ENCODE measurements at regions not wholly inside any gene's neighbourhood (a gene's known extent, or its start where the extent isn't known, plus 50 kb on each side); places are given as distances from the start of the nearest gene placed in this dataset.

DNA sequence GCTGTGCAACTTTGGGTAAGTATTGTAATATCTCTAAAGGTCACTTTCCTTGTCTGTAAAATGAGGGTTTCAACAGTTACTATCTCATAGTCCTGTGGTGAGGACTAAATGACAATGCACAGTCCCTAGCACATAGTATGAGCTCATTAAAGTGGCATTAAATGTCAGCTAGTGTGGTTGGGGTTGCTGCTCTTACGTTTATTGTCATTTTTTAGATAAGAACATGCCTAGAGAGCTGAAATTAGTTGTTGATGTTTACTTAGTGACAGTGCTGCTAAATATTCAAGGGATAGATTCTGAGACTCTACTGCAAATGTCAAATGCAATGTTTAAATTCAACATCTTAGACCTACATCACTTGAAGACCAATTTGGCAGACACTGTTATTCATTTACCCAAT, 356.1 kb upstream of the ETAA1 start:
- Mint-ChIP-seq H3K36me3 (no peaks in the 10 kb centered on the region), H3K4me3 (no peak overlapping the region), H3K27ac (no peak overlapping the region), H3K9me3 (no peaks in the 10 kb centered on the region), H3K27me3 (no peaks in the 10 kb centered on the region), H3K4me1 (ENCODE audit: low read depth) (no peaks in the 10 kb centered on the region)
- ChIA-PET CTCF (no interaction called here), POLR2A (no interaction called here)
- intact Hi-C loops (cut with micrococcal nuclease) = no loop called here
- no peak for DNase-seq

DNA sequence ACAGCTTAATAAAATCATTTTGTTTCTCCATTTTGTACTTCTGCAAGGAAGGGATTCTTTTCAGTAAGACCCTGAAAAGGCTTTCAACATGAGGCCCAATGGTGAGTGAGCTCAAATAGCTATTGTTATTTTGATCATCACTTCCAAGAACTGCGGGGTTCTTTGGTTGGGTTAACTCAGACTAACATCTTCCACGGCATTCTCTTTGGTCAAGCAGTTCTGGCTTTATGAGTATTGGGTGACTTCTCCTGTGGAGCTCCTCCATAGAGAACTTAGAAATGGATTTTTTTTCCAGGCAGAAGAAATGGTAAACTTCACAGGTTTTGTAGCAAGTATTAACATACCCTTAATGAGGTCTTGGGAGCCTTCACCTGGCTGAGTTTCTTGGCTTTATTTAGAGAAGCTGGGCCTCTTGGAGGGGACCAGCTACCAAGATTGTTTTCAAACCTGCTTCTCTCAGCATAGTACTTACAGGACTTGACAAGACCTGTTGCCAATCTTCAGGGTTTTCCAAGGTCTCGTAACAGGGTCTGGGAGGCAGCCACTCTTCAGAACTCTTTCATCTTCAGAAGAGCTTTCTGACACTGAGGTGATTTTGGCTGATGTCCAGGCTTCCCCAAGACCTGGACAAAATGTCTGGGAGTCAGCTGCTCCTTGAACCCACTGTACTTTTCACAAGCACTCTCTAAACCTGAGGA, 353.2 kb upstream of the ETAA1 start:
- Mint-ChIP-seq H3K27ac (no peak overlapping the region), H3K4me3 (no peak overlapping the region), H3K4me1 (ENCODE audit: low read depth) (no peaks in the 10 kb centered on the region), H3K36me3 (no peaks in the 10 kb centered on the region), H3K9me3 (no peaks in the 10 kb centered on the region), H3K27me3 (no peaks in the 10 kb centered on the region)
- intact Hi-C loops (cut with micrococcal nuclease) = no loop called here
- DNase-seq = no peak
- ChIA-PET POLR2A (no interaction called here), CTCF (no interaction called here)

DNA sequence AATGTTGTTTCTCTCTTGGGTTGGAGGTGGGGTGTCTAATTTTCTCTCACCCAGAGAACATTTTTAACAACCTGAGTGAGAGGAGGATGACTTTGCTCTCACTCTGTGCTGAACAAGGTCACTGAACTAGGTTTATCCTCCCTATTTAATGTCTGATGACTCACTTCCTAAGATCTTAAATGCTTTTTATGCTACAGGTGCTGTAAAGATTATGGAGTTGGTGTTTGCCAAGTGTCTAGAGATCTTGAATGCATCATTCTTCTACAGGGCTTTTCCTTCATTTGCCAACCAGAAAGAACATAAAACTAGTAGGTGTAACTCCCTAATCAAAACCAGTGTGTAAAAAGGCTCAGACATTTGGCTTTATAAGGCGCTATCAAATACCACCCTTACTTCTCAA, 350.5 kb upstream of the ETAA1 start:
- POLR2A ChIA-PET = no interaction called here
- Mint-ChIP-seq H3K9me3 (peaks cover 2% of the 10 kb centered on the region), H3K27me3 (no peaks in the 10 kb centered on the region), H3K4me3 (no peak overlapping the region), H3K4me1 (ENCODE audit: low read depth) (no peaks in the 10 kb centered on the region), H3K27ac (no peak overlapping the region), H3K36me3 (no peaks in the 10 kb centered on the region)
- intact Hi-C loops (cut with micrococcal nuclease) = no loop called here
- no peak for DNase-seq
- CTCF ChIA-PET = no interaction called here

DNA sequence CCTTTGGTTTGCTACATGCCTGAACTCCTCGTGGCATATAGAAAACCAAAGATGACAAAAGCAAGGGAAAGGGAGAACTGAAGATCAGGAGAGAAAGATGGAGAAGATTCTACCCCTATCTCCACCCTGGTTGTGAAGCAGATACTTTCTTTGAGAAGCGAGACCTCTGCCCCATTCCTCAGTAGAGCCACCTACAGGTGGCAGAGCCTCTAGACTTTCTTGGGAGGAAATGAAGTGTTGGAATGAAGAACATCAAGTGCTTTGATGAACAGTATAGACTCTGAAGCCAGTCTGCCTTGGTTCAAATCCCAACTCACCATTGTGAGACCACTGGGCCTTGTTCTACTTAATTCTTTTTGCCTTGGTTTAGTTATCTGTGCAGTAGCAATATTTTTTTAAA, 348.8 kb upstream of the ETAA1 start:
- DNase-seq = no peak
- Mint-ChIP-seq H3K27ac (no peak overlapping the region), H3K4me1 (ENCODE audit: low read depth) (no peaks in the 10 kb centered on the region), H3K36me3 (no peaks in the 10 kb centered on the region), H3K9me3 (peaks cover 2% of the 10 kb centered on the region), H3K4me3 (no peak overlapping the region), H3K27me3 (no peaks in the 10 kb centered on the region)
- POLR2A ChIA-PET = no interaction called here
- intact Hi-C loops (cut with micrococcal nuclease) = no loop called here
- CTCF ChIA-PET = no interaction called here

DNA sequence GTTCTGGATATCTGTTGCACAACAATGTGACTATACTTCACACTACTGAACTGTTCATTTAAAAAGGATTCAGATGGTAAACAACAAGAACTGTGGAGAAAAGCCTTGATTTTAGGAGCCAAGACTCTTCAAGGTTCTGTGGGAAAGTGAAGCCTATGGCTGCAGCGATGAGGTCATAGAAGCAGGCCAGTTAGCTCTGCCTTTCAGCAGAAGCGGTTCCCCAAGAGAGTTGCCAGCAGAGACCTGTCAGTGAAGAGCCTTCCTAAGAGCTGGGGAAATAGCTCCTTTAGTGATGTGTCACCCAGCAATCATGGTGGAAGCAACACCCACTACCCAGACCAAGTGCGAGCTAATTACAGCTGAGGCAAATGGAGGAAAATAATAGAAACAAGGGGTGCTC, 346.5 kb upstream of the ETAA1 start:
- Mint-ChIP-seq H3K27ac (no peak overlapping the region), H3K4me3 (no peak overlapping the region), H3K4me1 (ENCODE audit: low read depth) (no peaks in the 10 kb centered on the region), H3K27me3 (no peaks in the 10 kb centered on the region), H3K36me3 (no peaks in the 10 kb centered on the region), H3K9me3 (peaks cover 2% of the 10 kb centered on the region)
- CTCF ChIA-PET = no interaction called here
- no peak for DNase-seq
- POLR2A ChIA-PET = no interaction called here
- intact Hi-C loops (cut with micrococcal nuclease) = no loop called here

DNA sequence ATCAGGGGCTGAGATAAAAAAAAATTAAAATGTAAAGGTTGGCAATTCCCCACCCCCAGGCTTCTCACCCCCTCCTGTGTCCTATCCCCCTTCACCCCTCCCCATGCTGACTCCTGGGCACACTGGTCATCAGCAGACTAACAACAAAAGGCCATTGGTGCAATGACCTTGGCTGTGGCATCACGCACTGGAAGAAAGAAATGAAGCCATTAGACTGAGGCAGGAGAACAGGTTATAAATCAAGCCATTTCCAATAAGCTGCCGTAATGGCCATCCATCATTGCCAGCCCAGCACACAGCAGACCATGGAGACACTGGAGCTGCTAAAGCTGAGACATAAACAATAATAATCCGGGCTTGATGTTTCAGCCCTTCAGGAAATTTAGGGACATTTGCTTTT, 342.4 kb upstream of the ETAA1 start:
- ChIA-PET CTCF (no interaction called here), POLR2A (no interaction called here)
- intact Hi-C loops (cut with micrococcal nuclease) = no loop called here
- DNase-seq = no peak
- H3K4me3 Mint-ChIP-seq = no peak overlapping the region
- H3K27me3 Mint-ChIP-seq = no peaks in the 10 kb centered on the region
- H3K36me3 Mint-ChIP-seq = no peaks in the 10 kb centered on the region
- H3K4me1 Mint-ChIP-seq (ENCODE audit: low read depth) = no peaks in the 10 kb centered on the region
- no peak overlapping the region for H3K27ac Mint-ChIP-seq
- H3K9me3 Mint-ChIP-seq = no peaks in the 10 kb centered on the region

DNA sequence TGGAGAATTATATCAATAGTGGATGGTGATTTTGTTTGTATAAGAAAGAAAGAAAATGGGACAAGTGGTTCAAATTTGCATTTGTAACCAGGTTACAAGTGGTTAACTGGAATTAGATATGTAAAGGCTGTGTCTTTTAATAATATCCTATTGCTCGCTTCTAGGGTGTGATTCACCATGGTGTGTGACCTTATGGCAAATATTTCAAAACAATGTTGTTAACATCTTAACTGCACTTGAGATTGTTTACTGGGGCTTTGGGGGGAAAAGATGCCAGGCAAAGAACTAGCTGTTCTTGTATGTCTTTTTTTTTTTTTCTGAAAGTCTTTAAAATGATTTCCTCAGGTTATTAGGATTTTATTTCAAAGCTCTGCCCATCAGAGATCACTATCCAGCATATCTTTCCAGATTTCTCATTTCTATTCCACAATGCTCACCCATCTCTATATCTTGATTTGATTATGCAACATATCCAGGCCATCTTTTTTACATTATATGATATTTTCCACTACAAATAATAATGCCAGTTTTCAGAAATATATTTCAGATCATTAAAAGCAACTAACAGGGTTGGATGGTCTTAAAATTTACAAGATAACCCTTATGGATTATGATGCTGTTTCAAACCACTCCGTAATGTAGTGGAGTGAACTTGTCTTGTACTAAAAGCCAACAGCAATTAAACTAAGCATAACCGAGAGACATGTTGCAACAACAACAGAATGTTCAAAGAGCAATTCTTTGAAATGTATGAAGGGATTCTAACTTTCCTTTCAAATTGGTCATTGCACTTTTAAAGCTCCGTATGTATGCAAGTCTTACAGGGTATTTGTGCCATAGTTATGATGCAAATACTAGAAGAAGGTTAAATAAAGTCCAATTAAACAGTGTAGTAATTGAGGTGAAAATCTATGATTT, 341.5 kb upstream of the ETAA1 start:
- no peaks in the 10 kb centered on the region for H3K36me3 Mint-ChIP-seq
- H3K27ac Mint-ChIP-seq = no peak overlapping the region
- no peaks in the 10 kb centered on the region for H3K27me3 Mint-ChIP-seq
- no peak for DNase-seq
- H3K4me1 Mint-ChIP-seq (ENCODE audit: low read depth) = no peaks in the 10 kb centered on the region
- intact Hi-C loops (cut with micrococcal nuclease) = no loop called here
- ChIA-PET CTCF (interaction anchor here (0.7 kb wide), 1 partner anchor 49 kb away, joined by 6 read pairs; no protein-coding TSS in a partner anchor), POLR2A (no interaction called here)
- H3K9me3 Mint-ChIP-seq = peaks cover under 1% of the 10 kb centered on the region
- no peak overlapping the region for H3K4me3 Mint-ChIP-seq

DNA sequence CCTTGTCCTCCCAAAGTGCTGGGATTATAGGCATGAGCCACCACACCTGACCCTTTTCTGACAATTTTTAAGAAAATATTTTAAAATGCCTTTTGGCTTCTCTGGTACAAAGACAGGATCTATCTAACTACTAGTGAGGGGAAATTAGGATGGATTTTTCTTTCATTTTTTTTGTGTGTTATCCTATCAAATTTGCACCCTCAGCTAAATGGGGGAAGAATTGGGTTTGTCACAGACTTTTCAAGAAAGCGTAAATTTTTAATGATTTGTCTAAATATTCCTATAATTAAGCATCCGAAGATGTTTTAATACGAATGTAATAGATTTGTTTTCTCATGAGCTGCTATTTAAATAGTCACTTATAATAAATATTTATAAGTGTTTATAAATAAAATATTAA, 340.0 kb upstream of the ETAA1 start:
- CTCF ChIA-PET = no interaction called here
- intact Hi-C loops (cut with micrococcal nuclease) = no loop called here
- no peak for DNase-seq
- Mint-ChIP-seq H3K27me3 (no peaks in the 10 kb centered on the region), H3K36me3 (no peaks in the 10 kb centered on the region), H3K4me3 (no peak overlapping the region), H3K27ac (no peak overlapping the region), H3K9me3 (peaks cover 3% of the 10 kb centered on the region), H3K4me1 (ENCODE audit: low read depth) (no peaks in the 10 kb centered on the region)
- POLR2A ChIA-PET = no interaction called here

DNA sequence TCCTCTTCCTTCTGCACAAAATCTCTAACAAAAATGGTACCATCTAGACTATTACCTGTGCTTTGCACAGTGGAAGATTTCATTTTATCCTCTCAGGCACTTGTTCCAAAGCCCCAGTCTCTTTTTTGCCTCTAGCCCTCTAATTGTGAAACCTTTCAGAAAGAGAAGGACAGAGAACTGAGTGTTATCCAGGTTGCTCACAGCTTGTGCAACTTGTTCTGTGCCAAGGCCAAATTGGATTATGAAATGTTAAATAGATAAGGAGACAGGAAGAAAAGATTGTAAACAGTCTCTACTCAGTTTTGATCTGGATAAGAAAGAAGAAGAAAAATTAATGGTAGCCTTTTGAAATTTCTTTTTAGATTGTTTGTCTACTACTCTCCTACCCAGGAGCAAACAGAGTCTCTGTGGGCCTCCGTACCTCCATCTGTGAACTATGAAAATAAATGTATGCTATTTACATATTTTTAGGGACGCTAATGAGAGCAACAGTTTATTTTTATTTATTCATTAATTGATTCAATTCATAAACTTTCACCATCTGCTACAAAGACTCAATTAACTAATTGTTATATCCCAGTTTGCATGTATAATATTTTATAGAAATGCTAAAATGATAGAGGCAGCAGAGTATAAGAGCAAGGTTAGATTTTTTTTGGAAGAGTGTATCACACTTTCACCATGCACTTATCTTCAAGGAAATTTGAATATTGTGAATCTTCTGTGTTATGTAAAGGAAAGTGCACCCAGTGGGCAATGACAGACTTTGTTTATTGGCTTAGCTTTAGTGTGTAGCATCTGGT, 339.0 kb upstream of the ETAA1 start:
- H3K27ac Mint-ChIP-seq = no peak overlapping the region
- POLR2A ChIA-PET = no interaction called here
- peaks cover 3% of the 10 kb centered on the region for H3K9me3 Mint-ChIP-seq
- H3K4me1 Mint-ChIP-seq (ENCODE audit: low read depth) = no peaks in the 10 kb centered on the region
- CTCF ChIA-PET = no interaction called here
- intact Hi-C loops (cut with micrococcal nuclease) = no loop called here
- no peaks in the 10 kb centered on the region for H3K27me3 Mint-ChIP-seq
- H3K36me3 Mint-ChIP-seq = no peaks in the 10 kb centered on the region
- DNase-seq = no peak
- H3K4me3 Mint-ChIP-seq = no peak overlapping the region

DNA sequence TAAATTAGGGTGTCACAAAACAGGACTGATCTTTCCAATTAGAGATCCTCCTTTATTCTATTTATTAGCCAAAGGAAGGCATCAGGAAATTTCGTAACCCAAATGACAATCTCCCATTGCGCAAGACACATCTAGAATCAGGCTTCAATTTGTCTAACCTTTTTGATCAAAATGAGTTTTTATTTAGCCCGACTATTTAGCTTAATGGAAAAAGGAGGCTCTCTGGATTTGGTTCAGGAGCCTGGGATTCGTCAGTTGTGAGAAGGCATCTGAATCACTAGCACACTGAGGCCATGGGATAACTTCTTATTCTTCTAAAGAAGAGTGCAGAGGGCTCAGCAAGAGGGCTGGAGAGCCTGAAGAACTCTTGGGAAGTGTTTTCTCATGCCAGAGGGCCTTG, 332.1 kb upstream of the ETAA1 start:
- H3K4me3 Mint-ChIP-seq = no peak overlapping the region
- no peaks in the 10 kb centered on the region for H3K4me1 Mint-ChIP-seq (ENCODE audit: low read depth)
- ChIA-PET CTCF (no interaction called here), POLR2A (no interaction called here)
- intact Hi-C loops (cut with micrococcal nuclease) = no loop called here
- no peak for DNase-seq
- no peak overlapping the region for H3K27ac Mint-ChIP-seq
- H3K9me3 Mint-ChIP-seq = peaks cover 3% of the 10 kb centered on the region
- no peaks in the 10 kb centered on the region for H3K27me3 Mint-ChIP-seq
- H3K36me3 Mint-ChIP-seq = no peaks in the 10 kb centered on the region

DNA sequence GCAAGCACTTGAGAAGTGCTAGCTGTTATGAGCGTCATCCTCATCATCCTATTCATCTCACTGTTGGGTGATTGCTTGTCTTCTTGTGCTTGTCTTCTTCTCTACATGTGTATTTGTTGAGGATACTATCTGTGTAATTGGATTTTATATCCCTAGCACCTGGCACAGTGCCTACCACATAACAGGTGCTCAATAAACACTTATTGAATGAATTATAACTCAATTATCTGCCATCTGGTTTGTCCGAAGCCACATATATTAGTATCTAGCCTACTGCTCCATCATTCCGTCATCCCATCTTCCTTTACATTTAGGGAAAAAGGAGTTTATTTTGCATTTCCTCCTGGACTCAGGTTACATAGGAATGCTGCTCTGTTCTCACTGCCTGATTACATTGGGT, 330.4 kb upstream of the ETAA1 start:
- POLR2A ChIA-PET = no interaction called here
- no peak for DNase-seq
- Mint-ChIP-seq H3K9me3 (no peaks in the 10 kb centered on the region), H3K4me3 (no peak overlapping the region), H3K27me3 (no peaks in the 10 kb centered on the region), H3K27ac (no peak overlapping the region), H3K36me3 (no peaks in the 10 kb centered on the region), H3K4me1 (ENCODE audit: low read depth) (no peaks in the 10 kb centered on the region)
- CTCF ChIA-PET = no interaction called here
- intact Hi-C loops (cut with micrococcal nuclease) = no loop called here

DNA sequence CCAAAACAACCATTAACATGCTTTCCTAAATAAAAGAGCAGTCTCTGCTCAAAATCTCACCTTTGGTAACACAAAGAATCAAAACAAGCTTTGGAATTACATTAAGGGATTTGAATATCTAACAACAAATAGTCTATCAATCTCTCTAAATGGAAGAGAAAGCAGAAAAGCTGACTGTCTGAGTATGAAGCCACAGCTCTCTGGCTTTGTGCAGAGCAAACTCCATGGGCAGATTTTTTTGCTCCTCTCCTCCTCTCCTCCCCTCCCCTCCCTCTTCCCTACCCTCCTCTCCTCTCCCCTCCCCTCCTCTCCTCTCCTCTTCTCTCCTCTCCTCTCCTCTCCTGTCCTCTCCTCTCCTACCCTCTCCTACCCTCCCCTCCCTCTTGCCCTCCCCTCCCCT, 329.5 kb upstream of the ETAA1 start:
- DNase-seq = no peak
- Mint-ChIP-seq H3K4me1 (ENCODE audit: low read depth) (no peaks in the 10 kb centered on the region), H3K27ac (no peak overlapping the region), H3K27me3 (no peaks in the 10 kb centered on the region), H3K36me3 (no peaks in the 10 kb centered on the region), H3K4me3 (no peak overlapping the region), H3K9me3 (no peaks in the 10 kb centered on the region)
- intact Hi-C loops (cut with micrococcal nuclease) = no loop called here
- CTCF ChIA-PET = no interaction called here
- POLR2A ChIA-PET = no interaction called here

Measured in activated CD4-positive, alpha-beta memory T cell treated with anti-CD3 and anti-CD28 coated beads for 36 hours (primary cell).